ENCODE measurements at regions not wholly inside any gene's neighbourhood (a gene's known extent, or its start where the extent isn't known, plus 50 kb on each side); places are given as distances from the start of the nearest gene placed in this dataset.
"Not testable (repeated sequence)": the region's sequence is repeated elsewhere in the genome, so short reads cannot be mapped to it uniquely, and the experiment has no call there.

DNA sequence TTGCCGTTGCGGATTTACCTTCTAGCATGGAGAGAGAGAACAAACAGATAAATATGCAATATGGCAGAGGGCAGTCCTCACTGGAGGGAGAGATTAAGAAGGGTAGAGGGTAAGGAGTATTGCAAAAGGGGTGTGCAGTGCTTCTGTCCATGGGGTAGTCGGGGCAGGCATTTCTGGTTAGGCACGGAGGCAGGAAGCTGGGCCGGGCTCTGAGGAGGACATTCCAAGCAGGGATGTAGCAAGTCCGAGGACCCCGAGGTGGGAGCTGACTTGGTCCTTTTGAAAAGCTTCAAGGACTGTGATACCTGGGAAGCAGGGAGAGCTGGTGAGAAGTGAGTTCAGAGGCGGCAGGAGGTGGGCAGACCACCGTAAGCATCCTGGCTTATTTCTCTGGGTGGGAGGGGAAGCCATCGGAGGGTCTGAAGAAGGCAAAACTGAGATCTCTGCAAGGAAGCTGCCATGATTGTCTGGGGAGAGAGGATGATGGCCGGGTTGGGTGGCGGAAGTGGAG is 214.9 kb downstream of the FGF9 start:
- intact Hi-C loops (cut with DNase I), result no loop called here
- H3K9me3 ChIP-seq, result no peaks in the 10 kb centered on the region
- H3K27me3 ChIP-seq, result no peaks in the 10 kb centered on the region
- peaks cover 0 to 8% (median 0%) of the 10 kb centered on the region in 4 donors for H3K4me1 ChIP-seq
- no peak overlapping the region for H3K4me3 ChIP-seq
- TF ChIP-seq, protein P1, sequence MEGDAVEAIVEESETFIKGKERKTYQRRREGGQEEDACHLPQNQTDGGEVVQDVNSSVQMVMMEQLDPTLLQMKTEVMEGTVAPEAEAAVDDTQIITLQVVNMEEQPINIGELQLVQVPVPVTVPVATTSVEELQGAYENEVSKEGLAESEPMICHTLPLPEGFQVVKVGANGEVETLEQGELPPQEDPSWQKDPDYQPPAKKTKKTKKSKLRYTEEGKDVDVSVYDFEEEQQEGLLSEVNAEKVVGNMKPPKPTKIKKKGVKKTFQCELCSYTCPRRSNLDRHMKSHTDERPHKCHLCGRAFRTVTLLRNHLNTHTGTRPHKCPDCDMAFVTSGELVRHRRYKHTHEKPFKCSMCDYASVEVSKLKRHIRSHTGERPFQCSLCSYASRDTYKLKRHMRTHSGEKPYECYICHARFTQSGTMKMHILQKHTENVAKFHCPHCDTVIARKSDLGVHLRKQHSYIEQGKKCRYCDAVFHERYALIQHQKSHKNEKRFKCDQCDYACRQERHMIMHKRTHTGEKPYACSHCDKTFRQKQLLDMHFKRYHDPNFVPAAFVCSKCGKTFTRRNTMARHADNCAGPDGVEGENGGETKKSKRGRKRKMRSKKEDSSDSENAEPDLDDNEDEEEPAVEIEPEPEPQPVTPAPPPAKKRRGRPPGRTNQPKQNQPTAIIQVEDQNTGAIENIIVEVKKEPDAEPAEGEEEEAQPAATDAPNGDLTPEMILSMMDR (IDR thresholded peaks at IDR 0.05), result no peak
- TF ChIP-seq POLR2AphosphoS5 (IDR thresholded peaks at IDR 0.05) (no peak), POLR2A (IDR thresholded peaks at IDR 0.05) (no peak)
- no peak overlapping the region for H3K27ac ChIP-seq
- DNase-seq, result no peak
- 87 to 92% methylated on average over 12 of the region's 12 CpGs for WGBS, 2 donors
- H3K36me3 ChIP-seq, result no peaks in the 10 kb centered on the region

DNA sequence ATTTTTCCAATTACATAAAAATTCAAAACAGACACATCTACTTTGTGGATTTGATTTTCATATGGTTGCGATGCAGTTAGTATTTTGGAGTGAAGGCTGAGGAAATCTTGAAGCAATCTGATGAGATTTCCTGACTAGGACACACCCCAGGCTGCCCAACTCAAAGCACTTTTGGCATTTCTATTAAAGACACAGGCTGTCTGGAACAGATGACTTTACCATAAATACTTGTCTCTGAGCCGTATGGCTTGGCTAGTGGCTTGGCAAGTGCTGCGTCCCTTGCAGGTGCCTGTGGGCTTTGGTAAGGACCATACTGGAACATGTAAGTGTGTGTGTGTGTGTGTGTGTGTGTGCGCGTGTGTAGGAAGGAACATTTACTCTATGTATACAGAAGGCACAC is 218.8 kb downstream of the FGF9 start:
- Histone ChIP-seq H3K4me3 (no peak overlapping the region), H3K27me3 (no peaks in the 10 kb centered on the region), H3K9me3 (no peaks in the 10 kb centered on the region), H3K36me3 (no peaks in the 10 kb centered on the region), H3K4me1 (peaks cover 0 to 1% (median 0%) of the 10 kb centered on the region in 4 donors), H3K27ac (no peak overlapping the region)
- WGBS, 2 donors, result 86 to 87% methylated on average over 5 of the region's 5 CpGs
- no peak for DNase-seq
- TF ChIP-seq POLR2AphosphoS5 (IDR thresholded peaks at IDR 0.05) (no peak), EP300 (IDR thresholded peaks at IDR 0.05) (no peak), POLR2A (IDR thresholded peaks at IDR 0.05) (no peak)
- TF ChIP-seq, protein P1 (IDR thresholded peaks at IDR 0.05), result no peak
- intact Hi-C loops (cut with DNase I), result no loop called here

DNA sequence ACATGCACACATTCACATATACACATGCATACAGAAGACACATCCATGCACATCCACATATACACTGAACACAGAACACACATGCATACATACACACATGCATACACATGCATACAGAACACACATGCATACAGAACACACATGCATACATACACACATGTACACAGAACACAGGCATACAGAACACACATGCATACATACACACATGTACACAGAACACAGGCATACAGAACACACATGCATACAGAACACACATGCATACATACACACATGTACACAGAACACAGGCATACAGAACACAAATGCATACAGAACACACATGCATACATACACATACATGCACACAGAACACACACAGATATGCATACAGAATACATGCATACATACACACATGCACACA is 219.3 kb downstream of the FGF9 start:
- H3K9me3 ChIP-seq; H3K36me3 ChIP-seq; H3K4me3 ChIP-seq; intact Hi-C loops (cut with DNase I); H3K27ac ChIP-seq; H3K4me1 ChIP-seq; DNase-seq; H3K27me3 ChIP-seq: not testable (repeated sequence)

DNA sequence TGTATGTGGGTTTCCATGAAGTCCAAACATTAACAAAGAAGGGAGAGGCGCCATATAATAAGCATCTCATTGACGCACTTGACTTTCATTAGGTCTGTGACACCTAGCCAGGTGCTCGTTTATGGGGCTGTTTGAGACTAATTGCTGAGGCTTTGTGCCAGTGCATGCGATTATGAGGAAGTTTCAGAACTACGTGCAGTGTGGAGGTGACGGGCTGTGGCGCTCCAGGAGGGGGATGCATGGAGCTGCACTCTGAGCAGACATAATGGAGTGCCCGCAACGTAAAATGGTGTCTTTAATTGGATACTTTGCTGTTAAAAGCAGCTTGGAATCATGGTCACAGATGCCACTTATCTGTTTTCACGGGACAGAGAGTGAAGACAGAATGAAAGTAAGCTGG is 223.2 kb downstream of the FGF9 start:
- TF ChIP-seq, protein P1 (IDR thresholded peaks at IDR 0.05), result no peak
- TF ChIP-seq POLR2A (IDR thresholded peaks at IDR 0.05), result no peak
- no peak for TF ChIP-seq EP300 (IDR thresholded peaks at IDR 0.05)
- TF ChIP-seq POLR2AphosphoS5 (IDR thresholded peaks at IDR 0.05), result no peak

DNA sequence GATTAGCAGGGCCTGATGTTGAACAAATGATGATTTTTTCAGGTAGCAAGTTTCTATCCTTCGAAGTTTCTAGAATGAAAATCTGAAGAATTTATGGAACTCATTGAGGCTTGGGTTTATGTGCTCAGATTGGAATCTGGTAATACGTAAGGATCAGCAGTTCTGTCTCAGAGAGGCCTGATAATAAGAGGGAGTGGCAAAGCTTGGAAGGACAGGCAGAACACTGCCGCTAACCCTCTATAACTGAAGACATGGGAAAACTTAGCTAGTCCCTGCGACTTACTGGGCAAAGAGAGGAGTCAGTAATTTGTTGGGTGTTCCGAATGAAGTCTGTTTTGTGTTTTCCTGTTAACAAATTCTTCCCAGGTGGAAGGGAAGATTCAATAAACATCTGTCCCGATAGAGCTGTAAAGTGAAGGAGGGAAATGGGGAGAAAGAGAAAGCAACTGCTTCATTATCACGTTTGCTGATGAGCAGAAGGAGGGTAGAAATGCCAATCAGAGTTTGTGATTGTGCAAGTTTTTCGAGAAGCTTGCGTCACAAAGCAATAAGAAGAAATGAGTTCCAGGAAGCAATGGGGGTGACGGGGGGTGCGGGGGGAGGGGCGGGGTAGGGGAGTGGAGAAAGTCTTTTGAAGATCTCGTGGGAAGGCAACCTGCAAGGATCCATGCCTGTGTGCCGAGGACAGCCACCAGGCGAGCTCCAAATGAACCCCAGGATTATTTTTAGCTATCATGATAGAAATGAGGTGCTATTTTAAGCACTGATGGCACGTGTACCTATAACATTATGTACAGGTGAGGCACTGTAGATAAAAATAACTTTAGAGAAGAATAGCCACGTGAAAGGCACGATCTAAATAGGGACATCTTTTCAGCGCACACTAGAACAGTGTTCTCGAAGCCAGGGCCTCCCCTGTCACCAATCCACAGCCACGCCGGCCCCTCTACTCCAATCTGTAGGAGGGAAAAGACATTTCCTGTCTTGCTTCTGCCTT is 224.1 kb downstream of the FGF9 start:
- H3K4me1 ChIP-seq, result no peaks in the 10 kb centered on the region
- no peaks in the 10 kb centered on the region for H3K9me3 ChIP-seq
- intact Hi-C loops (cut with DNase I), result no loop called here
- no peak for TF ChIP-seq POLR2A (IDR thresholded peaks at IDR 0.05)
- TF ChIP-seq, protein P1 (IDR thresholded peaks at IDR 0.05), result no peak
- TF ChIP-seq EP300 (IDR thresholded peaks at IDR 0.05), result no peak
- TF ChIP-seq POLR2AphosphoS5 (IDR thresholded peaks at IDR 0.05), result no peak
- H3K27ac ChIP-seq, result no peak overlapping the region
- WGBS, 2 donors, result 28 to 65% methylated on average over 22 of the region's 22 CpGs
- no peak overlapping the region for H3K4me3 ChIP-seq
- DNase-seq, result no peak
- no peaks in the 10 kb centered on the region for H3K36me3 ChIP-seq
- no peaks in the 10 kb centered on the region for H3K27me3 ChIP-seq

More for the DNA sequence above, 223.2 kb downstream of the FGF9 start:
- H3K27me3 ChIP-seq, result no peaks in the 10 kb centered on the region
- H3K36me3 ChIP-seq, result no peaks in the 10 kb centered on the region
- H3K4me3 ChIP-seq, result no peak overlapping the region
- DNase-seq, result no peak
- no peaks in the 10 kb centered on the region for H3K9me3 ChIP-seq
- intact Hi-C loops (cut with DNase I), result no loop called here
- 16 to 67% methylated on average over 10 of the region's 10 CpGs for WGBS, 2 donors
- no peak overlapping the region for H3K27ac ChIP-seq
- H3K4me1 ChIP-seq, result no peaks in the 10 kb centered on the region
